GM19043 (cell line): ENCODE measurements at regions not wholly inside any gene's neighbourhood (a gene's known extent, or its start where the extent isn't known, plus 50 kb on each side); places are given as distances from the start of the nearest gene placed in this dataset.

Experiments
- ATAC-seq: cut with Tn5 transposase; IDR thresholded peaks from one replicate; pipeline ENCODE4 v1.9.1; 2021; ENCODE audit warnings: low read depth; ENCODE audit not compliant: unreplicated experiment

DNA sequence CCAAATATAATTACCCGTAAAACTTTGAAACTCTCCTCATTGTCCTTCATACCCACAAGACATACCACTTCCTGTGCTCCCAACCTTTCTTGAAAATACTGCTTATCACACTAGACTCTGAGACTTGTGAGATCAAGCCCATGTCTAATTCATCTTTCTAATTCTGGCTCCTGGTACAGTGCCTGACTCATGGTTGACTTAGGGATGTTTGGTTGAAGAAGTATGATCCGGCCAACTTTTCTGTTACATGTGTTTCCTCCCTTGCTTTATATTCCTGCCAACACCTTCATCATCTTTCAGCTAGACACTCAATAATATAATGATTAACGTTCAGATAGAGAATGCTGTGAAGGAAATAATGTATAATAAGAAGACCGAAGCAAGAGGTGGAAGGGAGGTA is 58.2 kb downstream of the MEX3B start:
- ATAC-seq: no peak

DNA sequence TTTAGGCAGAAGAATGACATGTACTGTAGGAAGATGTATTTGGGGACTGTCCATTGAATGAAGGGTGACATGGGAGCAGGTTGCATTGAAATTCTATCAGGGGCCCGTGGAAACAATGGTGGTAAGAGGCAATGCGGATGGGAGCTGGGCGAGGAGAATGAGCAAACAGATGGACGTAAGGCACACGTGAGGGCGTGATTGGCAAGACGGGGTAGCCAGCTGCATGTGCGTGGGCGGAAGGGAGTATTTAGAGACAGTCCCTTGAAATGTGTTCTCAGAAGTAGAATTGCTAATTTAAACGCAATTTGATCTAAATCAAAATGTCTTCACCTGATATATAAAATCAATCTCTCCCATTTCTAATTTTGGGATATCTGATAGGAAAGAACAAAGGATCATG is 62.3 kb downstream of the MEX3B start:
- ATAC-seq: no peak

DNA sequence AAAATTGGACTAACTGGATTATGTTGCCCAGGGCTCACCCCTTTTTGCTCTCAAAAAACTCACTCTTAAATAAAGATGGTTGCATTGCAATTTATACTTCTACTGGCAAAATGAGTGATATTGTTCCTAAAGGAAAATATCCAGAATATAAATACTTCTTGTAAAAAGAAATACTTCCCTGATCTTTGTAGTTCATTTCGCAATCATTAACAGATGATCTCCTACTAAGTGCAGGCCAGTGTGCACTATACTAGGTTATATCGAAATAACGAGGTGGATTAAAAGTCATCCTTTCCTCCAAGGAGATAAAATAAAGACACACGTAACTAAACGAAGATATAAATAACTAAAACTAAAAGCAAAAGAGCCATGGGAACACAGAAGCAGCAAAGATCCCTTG is 63.0 kb downstream of the MEX3B start:
- ATAC-seq: no peak

DNA sequence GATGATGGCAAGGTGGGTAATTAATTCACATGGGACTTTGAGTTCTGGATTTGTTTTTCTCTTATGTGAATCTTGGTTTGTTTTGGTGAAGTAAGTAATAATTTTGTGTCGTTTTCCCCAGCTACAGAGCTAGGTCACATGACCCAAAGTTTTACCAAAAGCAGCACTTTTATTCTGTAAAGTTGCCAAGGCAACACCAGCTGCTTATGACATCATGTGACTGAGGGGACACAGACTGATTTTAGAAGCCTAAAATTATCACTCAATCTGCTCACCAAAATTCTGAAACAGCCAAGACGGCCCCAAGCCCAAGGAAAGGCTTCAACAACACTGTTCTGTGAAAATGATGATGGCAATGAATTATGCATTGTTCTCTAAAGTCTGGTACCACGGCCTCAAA is 63.9 kb downstream of the MEX3B start:
- ATAC-seq: no peak

DNA sequence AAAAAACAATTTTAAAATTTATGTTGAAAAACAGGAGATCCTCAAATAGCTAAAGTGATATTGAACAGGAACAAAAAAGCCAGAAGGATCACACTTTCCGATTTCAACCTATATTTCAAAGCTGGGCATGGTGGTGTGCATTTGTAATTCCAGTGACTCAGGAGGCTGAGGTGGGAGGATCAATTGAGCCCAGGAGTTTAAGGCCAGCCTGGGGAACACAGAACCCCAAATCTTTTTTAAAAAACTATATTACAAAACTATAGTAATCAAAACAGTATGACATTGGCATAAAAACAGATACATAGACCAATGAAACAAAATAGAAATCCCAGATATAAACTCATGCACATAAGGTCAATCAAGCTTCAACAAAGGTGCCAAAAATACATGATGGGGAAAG is 68.4 kb downstream of the MEX3B start:
- no peak for ATAC-seq

DNA sequence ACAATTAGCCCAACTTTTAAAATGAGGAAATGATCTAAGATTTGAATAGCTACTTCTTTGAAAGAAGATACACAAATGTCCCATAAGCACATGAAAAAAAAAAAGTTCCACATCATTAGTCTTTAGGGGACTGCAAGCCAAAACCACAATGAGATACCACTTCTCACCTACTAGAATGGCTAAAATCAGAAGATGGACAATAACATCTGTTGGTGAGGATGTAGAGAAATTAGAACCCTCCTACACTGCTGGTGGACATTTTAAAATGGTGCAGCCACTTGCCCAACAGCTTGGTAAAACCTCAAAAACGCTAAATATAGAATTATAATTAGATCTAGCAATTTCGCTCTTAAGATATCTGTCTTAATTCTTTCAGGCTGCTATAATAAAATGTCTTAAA is 77.1 kb downstream of the MEX3B start:
- no peak for ATAC-seq

DNA sequence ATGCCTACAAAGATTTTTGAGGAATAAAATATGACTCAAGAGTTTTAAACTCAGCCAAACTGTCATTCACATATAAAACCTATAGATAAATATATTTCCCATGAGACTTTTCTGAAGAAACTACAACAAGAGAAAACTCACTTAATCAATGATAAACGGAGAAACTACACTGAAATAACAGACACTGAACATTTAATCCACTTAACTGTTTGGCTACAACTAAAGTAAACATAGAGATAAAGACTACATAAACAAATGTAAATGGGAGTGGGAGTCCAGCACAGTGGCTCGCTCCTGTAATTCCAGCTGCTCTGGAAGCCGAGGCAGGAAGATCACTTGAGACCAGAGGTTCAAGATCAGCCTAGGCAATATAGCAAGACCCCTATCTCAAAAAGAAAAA is 79.2 kb downstream of the MEX3B start:
- ATAC-seq: no peak

DNA sequence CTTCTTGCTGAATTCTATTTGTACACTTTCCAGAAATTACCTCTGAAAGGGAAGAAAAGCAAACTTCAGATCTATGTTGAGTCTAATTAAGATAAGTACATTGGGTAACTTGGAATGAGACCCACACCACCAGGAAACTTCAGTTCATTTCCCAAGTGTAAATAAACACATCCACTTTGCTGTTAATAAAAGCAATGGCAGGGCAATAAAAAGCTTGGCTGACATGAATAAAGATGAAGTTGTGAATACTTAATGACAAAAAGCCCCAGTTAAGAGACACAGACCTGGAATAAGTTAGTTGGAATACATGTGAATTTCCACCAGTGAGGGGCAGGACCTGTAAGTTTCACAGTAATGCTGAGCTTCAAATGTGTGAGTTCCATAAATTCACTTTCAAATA is 83.3 kb downstream of the MEX3B start:
- no peak for ATAC-seq

DNA sequence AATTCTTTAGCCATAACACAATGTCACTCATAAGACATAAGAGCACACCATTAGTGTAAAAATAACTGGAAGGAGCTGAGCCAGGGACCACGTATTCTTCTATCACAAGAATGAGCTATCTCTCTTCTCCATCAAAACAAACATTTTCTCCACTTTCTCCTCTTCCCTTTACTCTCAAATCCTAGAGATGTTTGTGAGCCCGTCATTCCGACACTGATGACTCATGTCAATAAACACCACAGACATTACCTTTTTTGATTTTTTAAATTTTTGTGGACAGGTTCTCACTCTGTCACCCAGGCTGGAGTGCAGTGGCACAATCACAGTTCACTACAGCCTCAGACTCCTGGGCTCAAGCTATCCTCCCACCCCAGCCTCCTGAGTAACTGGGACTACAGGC is 86.6 kb downstream of the MEX3B start:
- ATAC-seq: no peak

DNA sequence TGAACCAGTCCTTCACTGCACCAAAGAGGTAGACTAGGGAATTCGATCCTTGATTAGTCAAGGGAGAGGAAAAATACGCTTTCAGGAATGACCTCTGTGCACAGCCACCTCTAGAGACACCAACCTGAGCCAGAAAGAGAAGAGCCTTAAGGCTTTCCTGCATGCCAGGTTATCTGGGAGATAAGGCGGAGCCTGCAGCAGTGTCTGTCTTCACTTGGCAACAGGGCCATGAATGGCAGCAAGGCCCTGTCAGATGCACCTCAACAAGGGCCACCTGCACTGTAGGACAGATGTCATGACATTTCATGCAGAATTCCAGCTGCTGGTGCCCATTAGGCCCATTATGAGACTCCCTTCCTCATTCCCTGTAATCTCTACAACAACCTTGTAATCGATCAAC is 88.1 kb downstream of the MEX3B start:
- no peak for ATAC-seq

DNA sequence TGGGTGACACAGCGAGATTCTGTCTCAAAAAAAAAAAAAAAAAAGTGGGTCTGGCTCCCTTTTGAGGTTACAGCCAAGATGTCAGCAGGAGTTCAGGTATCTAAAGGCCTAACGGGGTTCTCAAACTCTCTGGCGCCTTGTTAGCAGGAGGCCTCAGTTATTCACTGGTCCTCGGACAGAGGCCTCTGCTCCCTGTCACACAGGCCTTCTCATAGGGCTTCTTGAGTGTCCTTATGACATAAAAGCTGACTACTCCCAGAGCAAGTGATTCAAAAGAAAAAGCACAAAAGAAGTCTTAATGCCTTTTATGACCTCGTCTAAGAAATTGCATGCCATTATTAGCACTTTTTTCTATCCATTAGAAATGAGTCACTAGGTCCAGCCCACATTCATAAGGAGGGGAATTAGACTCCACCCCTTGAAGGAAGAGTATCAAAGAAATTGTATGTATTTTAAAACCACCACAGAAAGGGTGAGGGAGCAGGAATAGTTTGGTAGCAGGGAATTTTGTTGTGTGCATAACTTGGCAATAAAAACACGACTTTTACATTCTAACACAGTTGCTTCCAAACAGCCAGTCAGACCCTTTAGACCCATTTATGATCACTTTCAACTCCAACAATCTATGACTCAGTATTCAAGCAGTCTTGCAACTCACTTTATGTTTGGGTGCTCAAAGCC is 90.3 kb downstream of the MEX3B start:
- ATAC-seq: no peak

DNA sequence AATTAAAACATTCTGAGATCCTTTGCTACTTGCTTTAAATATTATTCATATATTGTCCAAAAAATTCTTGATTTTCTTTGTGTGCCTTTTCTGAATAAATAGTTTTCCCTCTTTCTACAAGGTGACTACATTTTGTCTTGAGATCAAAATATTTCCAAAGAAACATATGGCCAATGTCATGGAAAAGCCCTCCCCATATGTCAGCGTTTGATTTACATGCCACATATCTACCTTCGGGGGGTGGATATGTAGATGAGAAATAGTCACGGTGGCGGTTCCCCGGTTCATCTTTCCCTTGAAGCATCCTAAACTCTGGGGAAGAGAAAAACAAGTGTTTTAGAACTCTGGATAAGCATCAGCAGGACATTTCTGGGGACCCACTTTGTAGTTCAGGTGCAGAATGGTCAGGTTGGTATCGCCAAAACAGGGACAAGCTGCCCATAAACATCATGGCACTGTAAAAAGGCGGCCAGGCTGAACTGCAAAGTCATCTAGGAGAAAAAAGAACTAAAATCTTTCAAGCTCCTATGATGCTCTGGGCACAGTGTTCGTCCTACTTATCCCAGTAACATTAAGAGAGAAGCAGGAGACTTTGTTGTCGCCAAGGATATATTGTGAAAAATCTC is 91.5 kb downstream of the MEX3B start:
- ATAC-seq: no peak

DNA sequence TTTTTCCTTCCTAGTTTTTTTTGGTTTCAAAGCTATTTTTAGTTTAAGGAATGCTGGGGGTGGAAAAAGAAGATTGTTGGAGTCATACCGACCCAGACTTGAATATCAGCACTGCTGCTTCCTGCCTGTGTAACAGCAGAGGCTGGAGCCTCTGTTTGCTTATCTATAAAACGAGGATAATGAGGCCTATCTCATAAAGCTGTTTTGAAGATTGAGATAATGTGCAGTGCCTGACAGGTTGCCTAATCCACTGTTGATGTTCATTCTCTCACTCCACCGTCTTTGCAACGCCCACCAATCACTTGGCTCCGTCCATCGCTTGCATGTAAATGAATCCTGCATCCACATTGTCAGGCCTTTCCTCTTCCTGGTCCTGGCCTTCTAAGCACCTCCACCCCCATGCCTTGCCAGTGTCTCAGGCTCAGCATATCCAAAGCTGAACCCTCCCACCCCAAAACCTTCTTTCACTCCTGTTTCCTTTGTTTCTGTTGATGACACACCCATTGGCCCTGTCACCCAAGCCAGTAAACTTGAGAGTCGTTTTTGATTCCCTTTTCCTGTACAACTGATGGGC is 94.9 kb downstream of the MEX3B start:
- no peak for ATAC-seq

DNA sequence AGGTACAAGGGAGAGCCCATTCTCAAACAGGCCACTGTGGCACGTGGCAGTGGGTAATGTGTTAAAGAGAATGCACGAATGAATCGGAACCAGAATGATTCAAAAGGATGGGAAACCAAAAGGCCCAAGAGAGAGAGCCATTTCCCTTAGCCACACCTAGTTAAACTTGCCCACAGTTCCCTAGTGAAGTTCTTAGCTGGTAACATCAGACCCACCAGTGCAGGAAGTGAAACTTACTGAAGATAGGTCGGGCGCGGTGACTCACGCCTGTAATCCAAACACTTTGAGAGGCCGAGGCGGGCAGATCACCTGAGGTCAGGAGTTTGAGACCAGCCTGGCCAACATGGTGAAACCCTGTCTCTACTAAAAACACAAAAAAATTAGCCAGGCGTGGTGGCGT is 97.1 kb downstream of the MEX3B start:
- no peak for ATAC-seq

DNA sequence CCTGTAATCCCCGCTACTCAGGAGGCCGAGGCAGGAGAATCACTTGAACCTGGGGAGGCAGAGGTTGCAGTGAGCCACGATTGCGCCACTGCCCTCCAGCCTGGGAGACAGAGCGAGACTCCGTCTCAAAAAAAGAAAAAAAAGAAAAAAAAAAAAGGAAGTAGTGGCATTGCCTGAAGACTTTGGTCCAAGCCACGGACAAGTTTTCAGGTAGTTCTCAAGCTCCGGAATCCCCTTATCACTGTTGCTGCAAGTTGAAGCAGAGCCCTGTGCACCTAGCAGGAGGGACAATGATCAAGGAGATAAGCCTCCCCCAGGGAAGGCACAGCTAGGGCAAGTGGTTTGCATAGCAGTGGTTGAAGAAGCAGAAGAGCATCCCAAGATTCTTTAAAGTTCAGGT is 97.6 kb downstream of the MEX3B start:
- no peak for ATAC-seq

DNA sequence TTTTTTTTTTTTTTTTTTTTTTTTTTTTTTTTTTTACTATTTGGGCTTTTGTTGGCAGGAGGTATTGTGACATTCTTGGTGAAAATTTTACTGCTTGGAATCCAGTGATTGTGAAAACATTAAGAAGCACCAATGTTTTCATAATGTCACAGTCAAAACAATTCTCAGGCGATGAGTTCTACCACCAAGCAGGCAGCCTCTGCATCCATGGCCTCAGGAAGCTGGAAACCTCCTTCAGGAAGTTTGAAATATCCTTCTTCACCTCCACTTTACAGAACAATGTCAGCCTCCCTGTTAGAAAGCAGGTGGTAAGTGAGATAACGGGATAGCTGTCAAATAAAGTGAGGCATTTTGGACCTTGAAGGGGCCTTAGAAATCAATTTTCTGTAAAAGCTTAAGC is 98.3 kb downstream of the MEX3B start:
- no peak for ATAC-seq

DNA sequence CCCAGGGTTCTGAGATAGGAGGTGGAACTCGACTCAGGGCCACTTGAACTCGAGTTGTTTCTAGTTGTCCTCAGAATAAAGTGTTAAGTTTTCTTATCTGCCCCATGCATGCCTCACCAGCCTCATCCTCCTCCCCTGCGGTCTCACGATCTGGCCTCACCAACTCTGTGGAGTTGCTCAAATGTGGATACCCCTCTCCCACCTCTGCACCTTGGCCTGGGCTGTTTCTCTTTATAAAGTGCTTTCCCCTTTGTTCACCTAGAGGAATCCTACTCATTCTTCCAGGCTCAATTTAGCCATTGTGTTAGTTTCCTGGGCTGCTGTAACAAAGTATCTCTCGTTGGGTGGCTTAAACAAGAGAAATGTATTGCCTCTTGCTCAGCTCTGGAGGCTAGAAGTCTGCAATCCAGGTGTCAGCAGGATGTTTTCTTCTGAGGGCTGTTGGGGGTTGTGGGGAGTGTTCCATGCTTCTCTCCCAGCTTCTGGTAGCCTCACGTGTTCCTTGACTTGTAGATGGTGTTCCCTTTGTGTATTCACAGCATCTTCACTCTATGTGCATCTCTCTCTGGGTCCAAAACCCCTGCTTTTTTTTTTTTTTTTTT is 100.7 kb downstream of the MEX3B start:
- no peak for ATAC-seq

DNA sequence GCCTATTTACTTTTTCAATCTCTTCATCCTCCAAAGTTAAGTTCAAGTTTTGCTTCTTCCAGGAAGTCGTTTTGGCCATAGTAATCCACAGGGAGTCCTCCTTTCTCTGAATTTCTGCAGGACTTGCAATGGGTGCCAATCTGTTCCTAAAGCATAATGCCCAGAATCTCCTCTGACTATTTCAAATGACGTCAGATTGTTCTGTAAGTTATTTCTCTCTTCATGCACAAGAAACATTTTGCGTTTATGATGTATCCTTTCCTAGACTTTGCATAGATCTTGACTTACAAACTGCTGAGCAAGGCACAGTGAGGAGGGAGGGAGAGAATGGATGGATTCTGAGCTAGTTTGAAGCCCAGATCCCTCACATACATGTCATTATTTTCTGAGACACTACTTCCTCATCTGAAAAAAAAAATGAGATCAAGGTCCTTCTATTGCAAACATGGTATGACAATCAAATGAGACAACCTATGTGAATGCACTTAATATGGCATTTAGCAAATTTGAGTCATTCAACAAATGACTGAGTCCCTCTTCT is 103.1 kb downstream of the MEX3B start:
- no peak for ATAC-seq

DNA sequence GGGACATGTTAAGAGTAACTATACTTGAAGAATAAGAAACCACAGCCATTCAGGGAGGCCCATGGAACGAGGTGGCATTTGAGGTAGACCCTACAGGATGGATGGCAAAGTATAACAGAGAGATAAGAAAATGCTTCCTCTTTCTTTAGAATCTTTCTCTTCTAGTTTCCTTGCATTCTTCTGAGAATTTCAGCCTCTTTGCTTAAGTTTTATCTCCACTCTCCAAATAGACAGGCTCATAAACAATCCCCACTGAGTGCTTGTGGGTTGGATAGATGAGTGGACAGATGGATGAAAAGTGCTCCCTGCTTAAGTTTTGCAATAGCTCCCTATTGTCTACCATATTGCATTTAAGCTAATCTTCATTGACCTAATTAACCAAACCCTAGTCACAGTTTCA is 103.7 kb downstream of the MEX3B start:
- ATAC-seq: no peak

DNA sequence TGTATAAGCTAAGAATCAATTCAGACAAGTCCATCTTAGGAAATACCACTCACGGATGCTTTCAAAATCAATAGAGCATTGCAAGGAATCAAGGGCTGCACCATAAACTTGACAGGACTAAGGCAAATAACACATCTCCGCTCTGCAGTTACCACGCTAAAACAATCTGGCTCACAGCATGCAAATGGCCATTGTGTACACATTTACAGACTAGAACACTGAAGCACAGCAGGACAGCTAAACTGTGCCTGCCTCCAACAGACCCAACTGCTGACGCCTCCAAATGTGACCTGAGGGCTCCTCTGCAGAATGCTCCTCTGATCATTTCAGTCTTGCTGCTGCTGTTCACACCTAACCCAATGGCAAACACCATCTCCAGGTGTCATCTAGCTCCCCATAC is 104.3 kb downstream of the MEX3B start:
- no peak for ATAC-seq
